ENCODE measurements at regions not wholly inside any gene's neighbourhood (a gene's known extent, or its start where the extent isn't known, plus 50 kb on each side); places are given as distances from the start of the nearest gene placed in this dataset.
A peak's percentile ranks its signal among the peaks of the same experiment; 100 is the strongest.

- peak in 1 of 2 donors; percentile 32 for DNase-seq
These were observed 119.3 kb upstream of the GJB6 start for GRCh38 chr13:20351281-20352022.

- DNase-seq = no peak
These were observed 118.7 kb upstream of the GJB6 start for GRCh38 chr13:20350819-20351218.

GRCh38 chr13:20350382-20350763 lies 118.3 kb upstream of the GJB6 start:
- no peak for DNase-seq

- no peak for DNase-seq
These were observed 117.7 kb upstream of the GJB6 start for GRCh38 chr13:20349564-20350381.

- no peak for DNase-seq
These were observed 116.7 kb upstream of the GJB6 start for GRCh38 chr13:20348645-20349408.

GRCh38 chr13:20348018-20348417 lies 115.9 kb upstream of the GJB6 start:
- DNase-seq = no peak

- no peak for DNase-seq
These were observed 112.8 kb upstream of the GJB6 start for GRCh38 chr13:20344836-20345490.

- DNase-seq = no peak
These were observed 110.2 kb upstream of the GJB6 start for GRCh38 chr13:20342311-20342710.

- no peak for DNase-seq
These were observed 108.6 kb upstream of the GJB6 start for GRCh38 chr13:20340759-20341171.

- no peak for DNase-seq
These were observed 108.1 kb upstream of the GJB6 start for GRCh38 chr13:20340136-20340758.

- no peak for DNase-seq
These were observed 105.9 kb upstream of the GJB6 start for GRCh38 chr13:20337884-20338551.

GRCh38 chr13:20336761-20337160 lies 104.6 kb upstream of the GJB6 start:
- no peak for DNase-seq

- no peak for DNase-seq
These were observed 102.2 kb upstream of the GJB6 start for GRCh38 chr13:20334309-20334708.

- no peak for DNase-seq
These were observed 100.4 kb upstream of the GJB6 start for GRCh38 chr13:20332361-20333096.

- no peak for DNase-seq
These were observed 99.8 kb upstream of the GJB6 start for GRCh38 chr13:20331949-20332348.

- no peak for DNase-seq
These were observed 99.3 kb upstream of the GJB6 start for GRCh38 chr13:20331419-20331818.

- no peak for DNase-seq
These were observed 94.7 kb upstream of the GJB6 start for GRCh38 chr13:20326809-20327208.

GRCh38 chr13:20326276-20326675 lies 94.2 kb upstream of the GJB6 start:
- no peak for DNase-seq

GRCh38 chr13:20320885-20321284 lies 88.8 kb upstream of the GJB6 start:
- DNase-seq = no peak

- no peak for DNase-seq
These were observed 81.8 kb upstream of the GJB6 start for GRCh38 chr13:20313896-20314295.

Data from right lung (tissue), 2 donors.